ENCODE measurements at regions not wholly inside any gene's neighbourhood (a gene's known extent, or its start where the extent isn't known, plus 50 kb on each side); places are given as distances from the start of the nearest gene placed in this dataset.

DNA sequence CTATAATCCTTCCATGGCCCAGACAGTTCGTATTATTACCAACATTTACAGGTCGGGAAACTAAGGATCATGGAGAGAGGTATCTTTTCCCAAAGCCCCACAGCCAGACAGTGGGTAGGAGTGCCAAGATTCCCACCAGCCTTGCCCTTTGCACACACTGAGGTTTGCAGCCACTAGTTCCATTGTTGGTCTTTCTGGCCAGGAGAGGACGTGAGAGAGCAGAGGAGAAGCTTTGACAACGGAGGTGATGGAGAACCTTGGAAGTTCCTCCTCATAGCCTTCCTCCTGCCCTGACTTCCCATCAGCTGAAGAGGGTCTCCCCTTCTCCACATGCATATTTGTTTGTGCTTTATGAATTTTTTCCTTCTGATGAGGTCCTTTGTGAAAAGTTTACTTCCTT, 50.5 kb upstream of the PLCL2 start:
- H3K36me3 Mint-ChIP-seq (ENCODE audit: low read depth), result no peaks in the 10 kb centered on the region
- H3K4me3 Mint-ChIP-seq, result no peak overlapping the region
- POLR2A ChIA-PET, result no interaction called here
- no peaks in the 10 kb centered on the region for H3K27me3 Mint-ChIP-seq
- no peak for DNase-seq
- no peaks in the 10 kb centered on the region for H3K9me3 Mint-ChIP-seq (ENCODE audit: low read depth)
- no peak overlapping the region for H3K27ac Mint-ChIP-seq
- intact Hi-C loops (cut with DNase I, micrococcal nuclease), result no loop called here
- H3K4me1 Mint-ChIP-seq, result peaks cover 22% of the 10 kb centered on the region
- no peak for ATAC-seq
- CTCF ChIA-PET, result interaction anchor here (1.5 kb wide), 1 partner anchor 10 kb away, joined by 3 read pairs; no protein-coding TSS in a partner anchor

DNA sequence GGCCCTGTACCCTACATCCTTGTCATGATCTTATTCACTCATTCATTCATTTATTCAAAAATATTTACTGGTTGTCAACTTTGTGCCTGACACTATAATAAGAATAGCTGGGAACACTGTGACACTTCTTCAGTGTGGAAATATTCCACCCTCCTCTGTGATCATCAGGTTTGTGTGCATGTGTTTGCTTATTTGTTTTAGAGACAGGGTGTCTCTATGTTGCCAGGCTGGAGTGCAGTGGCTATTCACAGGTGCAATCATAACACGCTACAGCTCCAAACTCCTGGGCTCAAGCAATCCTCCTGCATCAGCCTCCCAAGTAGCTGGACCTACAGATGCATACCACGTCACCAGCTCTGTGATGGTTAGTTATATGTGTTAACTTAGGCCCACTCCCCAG, 50.0 kb upstream of the PLCL2 start:
- Mint-ChIP-seq H3K36me3 (ENCODE audit: low read depth) (no peaks in the 10 kb centered on the region), H3K4me1 (peaks cover 25% of the 10 kb centered on the region), H3K27ac (no peak overlapping the region), H3K4me3 (no peak overlapping the region), H3K27me3 (no peaks in the 10 kb centered on the region), H3K9me3 (ENCODE audit: low read depth) (no peaks in the 10 kb centered on the region)
- intact Hi-C loops (cut with DNase I, micrococcal nuclease), result no loop called here
- DNase-seq, result no peak
- ATAC-seq, result no peak
- ChIA-PET CTCF (interaction anchor here (0.9 to 1.5 kb wide), 2 partner anchors 9 to 27 kb away, joined by 3 read pairs; no protein-coding TSS in a partner anchor), POLR2A (no interaction called here)

All from activated CD4-positive, alpha-beta T cell treated with anti-CD3 and anti-CD28 coated beads for 36 hours (primary cell).